Natural killer cell (primary cell): ENCODE measurements at regions not wholly inside any gene's neighbourhood (a gene's known extent, or its start where the extent isn't known, plus 50 kb on each side); places are given as distances from the start of the nearest gene placed in this dataset.
"Not testable (repeated sequence)": the region's sequence is repeated elsewhere in the genome, so short reads cannot be mapped to it uniquely, and the experiment has no call there.

Experiments used
- ATAC-seq, 3 donors: fragments of 150-1000 bp in 2 of 3; fragments of 200-7000 bp in 1 of 3; cut with Tn5 transposase; 1 replicate in 1 of 3; 2 replicates in 2 of 3; pipeline ENCODE4 v1.10.0; 2021; ENCODE audit warnings: mild to moderate bottlenecking in 2 of 3, moderate library complexity in 2 of 3
- DNase-seq, 2 donors: peaks; one replicate each; pipeline versions ENCODE4 v3.0.0 to v3.0.0-alpha.2; 2013 to 2021; ENCODE audit warnings: mixed read lengths in 1 of 2
- H3K27ac ChIP-seq: one replicate; pipeline ENCODE4 v1.5.1; 2013; ENCODE audit warnings: mild to moderate bottlenecking, low read length
- H3K27me3 ChIP-seq: one replicate; pipeline ENCODE4 v1.6.1; 2013; ENCODE audit warnings: low read length; ENCODE audit not compliant: control insufficient read depth, insufficient read depth
- H3K36me3 ChIP-seq: one replicate; pipeline ENCODE4 v1.6.1; 2013; ENCODE audit warnings: low read length; ENCODE audit not compliant: control insufficient read depth, insufficient read depth
- H3K4me1 ChIP-seq: one replicate; pipeline ENCODE4 v1.6.1; 2013; ENCODE audit warnings: low read length; ENCODE audit not compliant: control insufficient read depth, insufficient read depth
- H3K4me3 ChIP-seq: one replicate; pipeline ENCODE4 v1.5.1; 2013; ENCODE audit warnings: low read length
- H3K9me3 ChIP-seq: one replicate; pipeline ENCODE4 v1.6.1; 2013; ENCODE audit warnings: low read length; ENCODE audit not compliant: control insufficient read depth, insufficient read depth
- H3K27ac Mint-ChIP-seq, 2 donors: one replicate each; pipeline ENCODE4 v1.8.0; 2022; ENCODE audit warnings: mild to moderate bottlenecking in 2 of 2, mixed read lengths in 2 of 2, moderate library complexity in 1 of 2
- H3K27me3 Mint-ChIP-seq, 2 donors: one replicate each; pipeline ENCODE4 v1.8.0; 2022; ENCODE audit warnings: low read depth in 2 of 2, mixed read lengths in 2 of 2
- H3K36me3 Mint-ChIP-seq: one replicate; pipeline ENCODE4 v1.8.0; 2022; ENCODE audit warnings: mixed read lengths
- H3K4me1 Mint-ChIP-seq, 2 donors: one replicate each; pipeline ENCODE4 v1.8.0; 2022; ENCODE audit warnings: mixed read lengths in 2 of 2
- H3K4me3 Mint-ChIP-seq: one replicate; pipeline ENCODE4 v1.8.0; 2022; ENCODE audit warnings: mild to moderate bottlenecking, moderate library complexity, mixed read lengths
- H3K9me3 Mint-ChIP-seq, 2 donors: one replicate each; pipeline ENCODE4 v1.8.0; 2022; ENCODE audit warnings: mixed read lengths in 2 of 2
- WGBS: methylation state at CpG from one replicate; pipeline ENCODE4 v1.1.7; 2013; ENCODE audit warnings: missing lambda C conversion rate; ENCODE audit not compliant: insufficient coverage; 5-methylcytosine and 5-hydroxymethylcytosine counted together
- intact Hi-C: fragments of 100-400 bp; cut with micrococcal nuclease; formaldehyde crosslinking; loops from one replicate; pipeline ENCODE4 v1.14.2; 2022
- TF ChIP-seq, protein P1 (sequence below): fragments of 200-600 bp; IDR thresholded peaks from one replicate; pipeline ENCODE4 v1.8.0; 2022; ENCODE audit warnings: antibody characterized with exemption

DNA sequence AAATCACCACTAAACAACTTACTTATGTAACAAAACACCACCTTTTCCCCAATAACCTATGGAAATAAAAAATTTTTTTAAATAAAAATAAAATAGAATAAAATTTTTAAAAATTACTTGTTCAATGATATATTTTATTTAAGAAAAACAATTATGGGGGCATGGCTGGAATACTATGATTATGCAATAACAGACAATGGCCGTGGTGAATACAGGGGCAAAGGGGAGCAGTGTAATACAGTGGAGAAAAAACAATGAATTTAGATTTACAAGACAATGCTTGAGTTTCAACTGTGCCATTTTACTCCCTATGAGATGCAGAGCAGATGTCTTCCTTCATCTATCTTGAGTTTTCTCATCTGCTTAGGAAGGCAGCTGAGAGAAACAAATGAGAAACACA is 72.9 kb downstream of the BLTP3B start:
- DNase-seq (no peak), ATAC-seq (no peak)
- no peak overlapping the region for H3K4me3 Mint-ChIP-seq
- 100% methylated on average over 1 of the region's 1 CpG for WGBS
- H3K4me1 ChIP-seq = no peaks in the 10 kb centered on the region
- H3K36me3 ChIP-seq = peaks cover 8% of the 10 kb centered on the region
- no peaks in the 10 kb centered on the region for H3K27me3 Mint-ChIP-seq
- no peaks in the 10 kb centered on the region for H3K27me3 ChIP-seq
- H3K36me3 Mint-ChIP-seq = peaks cover 40% of the 10 kb centered on the region
- H3K4me3 ChIP-seq = no peak overlapping the region
- TF ChIP-seq, protein P1, sequence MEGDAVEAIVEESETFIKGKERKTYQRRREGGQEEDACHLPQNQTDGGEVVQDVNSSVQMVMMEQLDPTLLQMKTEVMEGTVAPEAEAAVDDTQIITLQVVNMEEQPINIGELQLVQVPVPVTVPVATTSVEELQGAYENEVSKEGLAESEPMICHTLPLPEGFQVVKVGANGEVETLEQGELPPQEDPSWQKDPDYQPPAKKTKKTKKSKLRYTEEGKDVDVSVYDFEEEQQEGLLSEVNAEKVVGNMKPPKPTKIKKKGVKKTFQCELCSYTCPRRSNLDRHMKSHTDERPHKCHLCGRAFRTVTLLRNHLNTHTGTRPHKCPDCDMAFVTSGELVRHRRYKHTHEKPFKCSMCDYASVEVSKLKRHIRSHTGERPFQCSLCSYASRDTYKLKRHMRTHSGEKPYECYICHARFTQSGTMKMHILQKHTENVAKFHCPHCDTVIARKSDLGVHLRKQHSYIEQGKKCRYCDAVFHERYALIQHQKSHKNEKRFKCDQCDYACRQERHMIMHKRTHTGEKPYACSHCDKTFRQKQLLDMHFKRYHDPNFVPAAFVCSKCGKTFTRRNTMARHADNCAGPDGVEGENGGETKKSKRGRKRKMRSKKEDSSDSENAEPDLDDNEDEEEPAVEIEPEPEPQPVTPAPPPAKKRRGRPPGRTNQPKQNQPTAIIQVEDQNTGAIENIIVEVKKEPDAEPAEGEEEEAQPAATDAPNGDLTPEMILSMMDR = no peak
- H3K4me1 Mint-ChIP-seq = peaks cover 0 to 6% of the 10 kb centered on the region in 2 donors
- H3K27ac ChIP-seq = no peak overlapping the region
- peaks cover 0 to 12% of the 10 kb centered on the region in 2 donors for H3K9me3 Mint-ChIP-seq
- no peak overlapping the region for H3K27ac Mint-ChIP-seq
- H3K9me3 ChIP-seq = no peaks in the 10 kb centered on the region
- intact Hi-C loops = no loop called here

DNA sequence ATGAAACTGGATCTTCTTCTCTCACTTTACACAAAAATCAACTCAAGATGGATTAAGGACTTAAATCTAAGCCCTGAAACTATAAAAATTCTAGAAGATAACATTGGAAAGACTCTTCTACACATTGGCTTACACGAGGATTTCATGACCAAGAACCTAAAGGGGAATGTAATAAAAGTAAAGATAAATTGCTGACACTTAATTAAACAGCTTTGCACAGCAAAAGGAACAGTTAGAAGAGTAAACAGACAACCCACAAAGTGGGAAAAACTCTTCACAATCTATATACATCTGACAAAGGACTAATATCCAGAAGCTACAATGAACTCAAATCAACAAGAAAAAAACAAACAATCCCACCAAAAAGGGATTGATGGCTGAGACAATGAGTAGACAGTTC is 74.4 kb downstream of the BLTP3B start:
- Mint-ChIP-seq H3K27me3 (no peaks in the 10 kb centered on the region), H3K9me3 (peaks cover 0 to 19% of the 10 kb centered on the region in 2 donors), H3K36me3 (peaks cover 46% of the 10 kb centered on the region), H3K27ac (no peak overlapping the region), H3K4me1 (peaks cover 0 to 6% of the 10 kb centered on the region in 2 donors), H3K4me3 (no peak overlapping the region)
- Histone ChIP-seq H3K36me3 (peaks cover 8% of the 10 kb centered on the region), H3K27ac (no peak overlapping the region), H3K4me3 (no peak overlapping the region), H3K27me3 (no peaks in the 10 kb centered on the region), H3K9me3 (no peaks in the 10 kb centered on the region), H3K4me1 (no peaks in the 10 kb centered on the region)
- no peak for DNase-seq
- intact Hi-C loops = no loop called here
- no peak for ATAC-seq
- TF ChIP-seq, protein P1 = no peak
- no CpG with 5 or more reads among the region's 1 CpG for WGBS

DNA sequence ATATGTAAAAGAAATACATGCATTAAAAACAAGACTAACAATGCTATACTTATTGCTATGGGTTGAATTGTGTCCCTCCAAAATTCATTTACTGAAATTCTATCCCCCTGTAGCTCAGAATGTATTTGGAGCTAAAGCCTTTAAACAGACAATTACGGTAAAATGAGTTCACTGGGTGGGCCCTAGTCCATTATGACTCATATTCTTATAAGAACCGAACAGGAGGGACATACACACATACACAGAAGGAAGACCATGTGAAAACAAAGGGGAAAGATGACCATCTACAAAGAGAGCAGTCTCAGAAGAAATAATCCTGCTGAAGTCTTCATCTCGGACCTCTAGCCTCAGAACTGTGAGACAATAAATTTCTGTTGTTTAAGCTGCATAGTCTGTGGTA is 77.1 kb upstream of the ANKS1B start:
- ATAC-seq = no peak
- no peak for DNase-seq
- Histone ChIP-seq H3K27me3 (no peaks in the 10 kb centered on the region), H3K27ac (no peak overlapping the region), H3K4me3 (no peak overlapping the region), H3K36me3 (peaks cover 29% of the 10 kb centered on the region), H3K9me3 (no peaks in the 10 kb centered on the region), H3K4me1 (no peaks in the 10 kb centered on the region)
- H3K4me3 Mint-ChIP-seq = no peak overlapping the region
- intact Hi-C loops = no loop called here
- 100% methylated on average over 3 of the region's 3 CpGs for WGBS
- no peaks in the 10 kb centered on the region for H3K27me3 Mint-ChIP-seq
- H3K9me3 Mint-ChIP-seq = peaks cover 0 to 13% of the 10 kb centered on the region in 2 donors
- no peak overlapping the region for H3K27ac Mint-ChIP-seq
- H3K36me3 Mint-ChIP-seq = peaks cover 42% of the 10 kb centered on the region
- H3K4me1 Mint-ChIP-seq = no peaks in the 10 kb centered on the region
- TF ChIP-seq, protein P1 = no peak

DNA sequence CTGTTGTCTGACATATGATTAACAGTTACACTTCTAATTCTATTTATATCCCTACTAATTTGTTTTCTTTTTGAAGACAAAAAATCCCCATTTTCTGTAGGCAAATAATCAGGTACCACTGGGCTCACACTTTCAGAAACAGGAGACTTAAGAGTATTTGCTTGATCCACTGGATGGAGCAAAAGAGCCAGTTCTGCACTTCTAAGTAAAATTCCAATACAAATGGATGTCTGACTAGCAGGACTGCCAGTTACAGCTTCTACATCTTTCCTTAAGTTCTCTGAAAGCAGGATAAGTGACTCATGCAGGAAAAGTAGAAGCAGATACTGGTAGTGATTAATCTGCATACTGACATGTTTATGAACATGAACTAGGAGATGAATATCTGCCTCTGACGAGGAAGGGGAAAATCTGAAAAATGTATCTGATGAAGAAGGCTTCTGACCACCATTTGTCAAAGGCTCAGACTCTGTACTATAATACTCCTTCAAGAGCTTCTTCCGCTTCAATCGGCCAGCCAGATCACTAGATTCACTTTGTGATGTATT is 73.8 kb upstream of the ANKS1B start:
- Histone ChIP-seq H3K36me3 (peaks cover 41% of the 10 kb centered on the region), H3K27me3 (no peaks in the 10 kb centered on the region), H3K4me1 (no peaks in the 10 kb centered on the region), H3K27ac (no peak overlapping the region), H3K4me3 (no peak overlapping the region), H3K9me3 (no peaks in the 10 kb centered on the region)
- ATAC-seq (no peak), DNase-seq (no peak)
- Mint-ChIP-seq H3K9me3 (no peaks in the 10 kb centered on the region), H3K36me3 (peaks cover 19% of the 10 kb centered on the region), H3K4me1 (no peaks in the 10 kb centered on the region), H3K27me3 (no peaks in the 10 kb centered on the region), H3K4me3 (no peak overlapping the region), H3K27ac (peak overlapping the region in 1 of 2 donors; percentile 29)
- WGBS = 100% methylated on average over 2 of the region's 3 CpGs
- TF ChIP-seq, protein P1 = no peak
- intact Hi-C loops = no loop called here

DNA sequence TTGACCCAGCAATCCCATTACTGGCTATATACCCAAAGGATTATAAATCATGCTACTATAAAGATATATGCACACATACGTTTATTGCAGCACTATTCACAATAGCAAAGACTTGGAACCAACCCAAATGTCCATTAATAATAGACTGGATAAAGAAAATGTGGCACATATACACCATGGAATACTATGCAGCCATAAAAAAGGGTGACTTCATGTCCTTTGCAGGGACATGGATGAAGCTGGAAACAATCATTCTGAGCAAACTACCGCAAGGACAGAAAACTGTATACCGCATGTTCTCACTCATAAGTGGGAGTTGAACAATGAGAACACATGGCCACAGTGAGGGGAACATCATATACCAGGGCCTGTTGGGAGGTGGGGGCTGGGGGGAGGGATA is 61.5 kb upstream of the ANKS1B start:
- H3K4me1 Mint-ChIP-seq = peaks cover 12% of the 10 kb centered on the region in 2 donors
- intact Hi-C loops, H3K4me3 ChIP-seq, H3K9me3 Mint-ChIP-seq, H3K4me3 Mint-ChIP-seq, H3K27me3 Mint-ChIP-seq, H3K27ac ChIP-seq, H3K27me3 ChIP-seq, H3K4me1 ChIP-seq, H3K9me3 ChIP-seq, ATAC-seq, DNase-seq, H3K27ac Mint-ChIP-seq: not testable (repeated sequence)
- WGBS = 100% methylated on average over 2 of the region's 3 CpGs
- peaks cover 28% of the 10 kb centered on the region for H3K36me3 ChIP-seq
- peaks cover 35% of the 10 kb centered on the region for H3K36me3 Mint-ChIP-seq
